AG08395 (cell line): ENCODE measurements at regions not wholly inside any gene's neighbourhood (a gene's known extent, or its start where the extent isn't known, plus 50 kb on each side); places are given as distances from the start of the nearest gene placed in this dataset.
A peak's percentile ranks its signal among the peaks of the same experiment; 100 is the strongest.

Experiments used
- DNase-seq: peaks from one replicate; pipeline ENCODE4 v3.0.0; 2012; ENCODE audit warnings: mixed read lengths, low spot score

- no peak for DNase-seq
Measured at GRCh38 chr22:20637750-20638506, 130.5 kb downstream of the MED15 start.

DNA sequence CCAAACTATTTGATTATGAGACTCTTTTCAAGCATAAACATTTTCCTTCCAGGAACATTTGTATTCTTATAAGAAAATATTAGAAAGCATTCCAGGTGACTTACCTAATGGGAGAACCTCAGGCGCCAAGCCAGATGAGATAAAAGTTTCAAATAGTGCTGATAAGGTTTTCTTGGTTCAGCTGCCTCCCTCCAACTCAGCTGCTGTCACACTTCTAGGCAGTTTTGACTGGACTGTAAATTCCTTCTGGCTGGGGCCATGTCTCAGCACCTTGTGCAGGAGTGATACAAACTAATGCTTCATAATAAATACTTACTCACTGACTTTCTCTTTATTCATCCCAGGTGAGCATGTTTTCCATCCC is 131.1 kb downstream of the MED15 start:
- DNase-seq: no peak

- no peak for DNase-seq
Measured at GRCh38 chr22:20639343-20639742, 131.9 kb downstream of the MED15 start.

DNA sequence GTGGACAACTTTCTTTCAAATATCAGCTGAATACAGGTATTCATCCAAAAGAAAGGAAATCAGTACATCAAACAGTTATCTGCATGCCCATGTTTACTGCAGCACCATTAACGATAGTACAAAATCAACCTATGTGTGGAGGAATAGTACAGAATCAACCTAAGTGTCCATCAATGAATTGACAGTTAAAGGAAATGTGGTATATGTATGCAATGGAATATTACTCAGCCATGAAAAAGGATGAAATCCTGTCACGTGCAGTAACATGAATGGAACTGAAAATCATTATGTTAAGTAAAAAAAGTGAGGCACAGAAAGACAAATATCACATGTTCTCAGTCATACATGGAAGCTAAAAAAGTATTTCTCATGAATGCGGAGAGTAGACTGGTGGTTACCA is 132.3 kb downstream of the MED15 start:
- no peak for DNase-seq

- no peak for DNase-seq
Measured at GRCh38 chr22:20641198-20641892, 132.6 kb upstream of the SERPIND1 start.

DNA sequence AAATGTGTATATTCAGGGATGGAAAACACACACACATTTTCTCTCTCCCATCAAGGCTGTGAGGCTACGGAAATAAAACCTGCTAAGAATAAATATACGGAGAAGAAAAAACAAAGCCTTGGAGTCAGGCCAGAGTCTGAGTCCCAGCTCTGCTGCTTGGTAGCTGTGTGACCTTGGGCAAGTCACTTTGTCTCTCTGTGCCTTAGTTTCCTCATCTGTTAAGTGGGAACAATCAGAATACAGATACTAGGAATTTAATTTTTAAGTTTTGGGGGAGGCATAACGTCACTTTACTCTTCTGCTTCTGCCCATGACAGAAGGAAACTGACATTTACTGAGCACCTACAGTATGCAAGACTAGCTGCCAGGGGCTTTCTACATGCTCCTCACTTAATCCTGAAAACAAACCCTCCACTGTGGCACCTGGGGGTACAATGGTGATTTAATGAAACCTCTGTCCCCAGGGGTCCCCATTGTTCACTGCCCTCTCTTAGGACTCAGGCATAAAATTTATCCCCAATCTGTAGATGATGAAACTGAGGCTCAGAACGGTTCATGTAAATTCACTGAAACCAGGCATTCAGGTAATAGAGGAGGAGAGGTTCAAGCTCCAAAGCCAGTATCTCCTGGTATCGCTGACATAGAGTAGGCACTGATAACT is 131.9 kb upstream of the SERPIND1 start:
- no peak for DNase-seq

GRCh38 chr22:20642668-20643179 is 131.2 kb upstream of the SERPIND1 start:
- no peak for DNase-seq

DNA sequence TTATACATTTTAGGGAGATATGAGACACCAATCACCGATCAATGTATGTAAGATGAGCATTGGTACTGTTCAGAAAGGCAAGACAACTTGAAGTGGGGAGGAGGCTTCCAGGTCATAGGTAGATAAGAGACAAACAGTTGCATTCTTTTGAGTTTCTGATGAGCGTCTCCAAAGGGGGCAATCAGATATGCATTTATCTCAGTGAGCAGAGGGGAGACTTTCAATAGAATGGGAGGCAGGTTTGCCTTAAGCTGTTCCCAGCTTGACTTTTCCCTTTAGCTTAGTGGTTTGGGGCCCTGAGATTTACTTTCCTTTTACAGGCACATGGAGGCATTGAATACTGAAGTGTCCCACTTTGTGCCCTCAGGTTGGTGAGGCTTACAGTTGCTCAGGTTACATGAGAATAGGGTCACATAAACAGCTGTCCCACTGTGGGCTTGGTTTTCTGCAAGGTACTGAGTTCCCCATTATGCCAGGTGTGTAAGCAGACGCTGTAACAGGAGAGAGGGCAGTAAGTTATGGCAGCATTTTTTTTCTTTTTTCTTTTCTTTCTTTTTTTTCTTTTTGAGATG is 129.8 kb upstream of the SERPIND1 start:
- DNase-seq: no peak

GRCh38 chr22:20645954-20646353 is 128.0 kb upstream of the SERPIND1 start:
- DNase-seq: no peak

DNA sequence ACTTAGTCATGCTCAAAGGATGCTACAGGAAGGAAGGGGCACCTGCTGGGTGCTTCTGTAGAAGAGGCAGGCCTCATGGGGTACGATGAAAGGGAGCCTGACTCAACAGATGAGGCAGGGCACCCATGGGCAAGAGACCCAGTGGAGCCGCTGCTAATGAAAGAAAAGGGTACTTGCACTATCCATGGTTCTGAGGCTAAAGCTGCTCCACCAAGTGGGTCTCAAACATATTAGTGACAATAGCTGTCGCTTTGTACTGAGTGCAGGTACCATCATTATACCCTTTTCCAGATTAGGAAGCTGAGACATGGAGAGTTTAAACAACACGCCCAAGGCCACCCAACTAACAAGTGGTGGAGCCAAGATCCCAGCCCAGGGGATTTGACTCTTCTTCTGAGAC is 127.5 kb upstream of the SERPIND1 start:
- DNase-seq: no peak

GRCh38 chr22:20646906-20647305 is 127.0 kb upstream of the SERPIND1 start:
- DNase-seq: no peak

DNA sequence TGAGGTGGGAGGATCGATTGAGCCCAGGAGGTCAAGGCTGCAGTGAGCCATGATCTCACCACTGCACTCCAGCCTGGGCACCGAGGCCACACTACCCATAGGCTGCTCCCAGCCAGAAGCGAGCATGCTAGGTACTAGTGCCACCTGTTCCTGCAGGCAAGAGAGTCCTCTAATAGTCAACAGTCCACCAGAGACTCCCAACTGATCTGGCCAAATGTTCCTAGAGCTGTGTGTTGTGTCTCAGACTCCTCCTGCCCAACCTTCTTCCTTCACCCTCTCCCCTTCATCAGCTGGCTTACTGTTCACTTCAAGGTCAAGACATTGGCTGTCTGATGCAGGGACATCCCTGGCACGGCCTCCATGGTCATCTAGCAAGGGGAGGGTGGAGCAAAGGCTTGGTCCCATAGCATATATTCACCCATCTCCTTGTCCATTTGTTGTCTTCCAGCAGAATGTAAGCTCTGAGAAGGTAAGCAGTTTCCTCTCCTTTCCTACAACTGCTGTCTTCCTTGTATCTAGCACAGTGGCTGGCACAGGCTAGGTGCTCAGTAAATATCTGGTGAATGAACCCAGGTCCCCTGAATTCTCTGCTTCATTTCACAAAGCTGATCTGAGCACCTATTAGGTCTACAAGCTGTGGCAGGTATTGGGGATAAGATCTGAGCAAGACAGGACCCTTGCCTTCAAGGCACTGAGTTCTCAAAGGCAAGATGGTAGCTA is 126.2 kb upstream of the SERPIND1 start:
- DNase-seq: peak; percentile 1

DNA sequence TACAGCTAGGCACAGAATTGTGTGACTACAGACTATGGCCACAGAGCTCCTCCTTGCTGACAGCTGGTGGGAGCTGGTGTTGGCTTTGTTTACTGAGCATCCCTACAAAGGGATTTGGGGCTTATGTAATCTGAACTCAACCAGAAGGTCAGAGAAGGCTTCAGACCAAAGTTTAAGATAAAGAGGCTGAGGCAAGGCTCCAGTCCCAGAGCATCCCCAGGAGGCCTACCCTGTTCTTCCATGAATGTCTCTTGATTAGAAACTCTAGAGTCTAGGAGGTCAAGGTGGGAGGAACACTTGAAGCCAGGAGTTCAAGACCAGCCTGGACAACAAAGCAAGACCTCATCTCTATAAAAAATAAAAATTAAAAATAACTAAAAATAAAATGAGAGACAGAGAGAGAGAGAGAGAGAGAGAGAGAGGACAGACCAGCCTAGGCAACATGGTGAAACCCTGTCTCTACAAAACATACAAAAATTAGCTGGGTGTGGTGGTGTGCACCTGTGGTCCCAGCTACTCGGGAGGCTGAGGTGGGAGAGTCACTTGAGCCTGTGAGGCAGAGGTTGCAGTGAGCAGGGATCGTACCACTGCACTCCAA is 125.5 kb upstream of the SERPIND1 start:
- no peak for DNase-seq

DNA sequence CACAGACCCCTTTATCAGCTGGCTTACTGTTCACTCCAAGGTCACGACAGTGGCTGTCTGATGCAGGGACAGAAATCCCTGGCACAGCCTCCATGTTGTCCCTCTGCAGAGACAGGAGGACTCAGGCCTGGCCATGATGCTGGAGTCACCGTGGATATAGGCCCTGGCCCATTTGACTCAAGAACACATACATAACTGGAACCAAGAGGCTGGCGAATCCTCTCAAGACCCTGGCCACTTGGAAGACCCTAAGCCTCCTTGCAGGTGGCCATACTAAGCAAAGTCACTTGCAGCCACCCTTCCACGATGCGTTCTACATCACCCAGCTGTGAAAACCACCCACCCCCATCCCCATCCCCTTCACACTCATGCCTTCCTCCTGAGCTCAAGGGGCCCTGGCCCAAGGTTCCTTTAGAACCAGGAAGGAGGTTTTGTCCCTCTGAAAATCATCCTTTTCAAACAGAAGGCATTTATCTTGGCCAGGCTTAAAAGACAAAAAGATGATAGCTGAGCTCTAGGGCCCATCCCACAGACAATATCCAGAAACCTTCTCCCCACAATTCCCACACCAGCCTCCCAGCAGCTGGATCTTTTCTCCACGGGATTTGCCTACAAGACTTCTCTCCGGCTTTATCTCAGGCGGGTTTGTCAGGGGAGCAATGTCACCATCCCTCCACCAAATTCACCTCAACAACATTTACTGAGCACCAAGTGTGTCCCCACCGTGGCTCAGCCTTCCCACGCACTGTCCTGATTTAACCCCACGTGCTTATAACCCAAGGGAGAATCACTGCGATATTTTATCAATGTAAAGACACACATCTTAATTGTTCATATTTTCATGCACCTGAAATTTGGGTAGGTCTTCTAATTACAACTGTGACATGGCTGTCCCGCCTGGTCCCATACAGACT is 123.4 kb upstream of the SERPIND1 start:
- peak; percentile 1 for DNase-seq

DNA sequence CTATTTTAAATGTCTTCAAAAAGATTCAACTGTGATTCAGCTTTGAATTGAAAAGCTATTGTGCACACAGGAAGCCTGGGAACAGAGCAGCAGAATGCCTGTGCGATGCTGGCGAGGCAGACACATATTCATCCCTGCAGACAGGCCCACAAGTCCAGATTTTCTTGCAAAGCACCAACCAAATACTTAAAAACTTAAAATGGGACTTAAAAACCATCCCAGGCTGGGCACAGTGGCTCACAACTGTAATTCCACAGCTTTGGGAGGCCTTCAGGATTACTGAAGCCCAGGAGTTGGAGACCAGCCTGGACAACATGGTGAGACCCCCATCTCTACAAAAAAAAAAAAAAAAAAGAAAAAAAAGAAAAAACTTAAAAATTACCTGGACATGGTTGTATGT is 122.6 kb upstream of the SERPIND1 start:
- peak; percentile 0 for DNase-seq

DNA sequence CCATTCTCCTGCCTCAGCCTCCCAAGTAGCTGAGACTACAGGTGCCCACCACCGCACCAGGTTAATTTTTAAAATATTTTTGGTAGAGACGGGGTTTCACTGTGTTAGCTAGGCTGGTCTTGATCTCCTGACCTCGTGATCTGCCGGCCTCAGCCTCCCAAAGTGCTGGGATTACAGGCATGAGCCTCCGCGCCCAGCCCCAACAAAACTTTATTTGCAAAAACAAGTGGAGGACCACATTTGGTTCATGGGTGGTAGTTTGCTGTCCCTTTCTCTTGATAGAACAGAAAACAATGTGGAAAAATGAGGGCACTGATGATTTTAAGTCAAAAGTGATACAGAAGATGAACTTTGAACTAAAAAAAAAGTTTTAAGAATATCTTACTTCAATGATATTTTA is 121.8 kb upstream of the SERPIND1 start:
- DNase-seq: no peak

- no peak for DNase-seq
Measured at GRCh38 chr22:20652582-20652981, 121.3 kb upstream of the SERPIND1 start.

GRCh38 chr22:20653012-20653794 is 120.7 kb upstream of the SERPIND1 start:
- DNase-seq: peak; percentile 1

DNA sequence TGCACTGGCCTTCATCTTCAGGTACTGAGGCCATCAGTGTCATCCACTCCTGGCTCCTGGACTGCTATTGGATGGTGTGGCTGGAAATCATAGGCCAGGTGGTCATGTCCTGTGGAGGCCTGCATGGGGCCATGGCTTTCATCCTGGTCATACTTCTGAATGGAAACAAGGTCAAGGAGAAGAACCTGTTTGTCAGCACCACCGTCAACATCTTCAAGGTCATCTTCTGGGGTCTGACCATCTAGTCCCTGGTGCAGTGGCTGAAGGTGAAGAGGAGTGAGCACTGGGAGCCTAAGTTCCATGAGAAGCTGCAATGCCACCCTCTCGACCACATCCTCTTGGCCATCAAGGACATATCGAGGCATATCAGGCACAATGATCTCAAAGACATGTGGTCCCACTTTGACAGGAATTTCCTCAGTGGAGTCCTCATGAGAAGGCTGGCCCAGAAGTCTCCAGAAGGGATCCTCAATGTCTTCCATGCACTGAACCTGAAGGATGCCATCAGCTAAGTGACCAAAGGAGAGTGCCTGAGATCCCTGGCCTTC is 120.0 kb upstream of the SERPIND1 start:
- DNase-seq: no peak
